Karpas-422 (cell line): ENCODE measurements at regions not wholly inside any gene's neighbourhood (a gene's known extent, or its start where the extent isn't known, plus 50 kb on each side); places are given as distances from the start of the nearest gene placed in this dataset.

Experiments
- DNase-seq: peaks from one replicate; pipeline ENCODE4 v3.0.0-alpha.2; 2015
- H2AFZ ChIP-seq: fragments of 200-600 bp; sonication (generic); 2 replicates; pipeline ENCODE4 v1.6.1; 2014; ENCODE audit warnings: antibody characterized with exemption, low read length, mixed read lengths
- H3K27ac ChIP-seq: fragments of 200-600 bp; sonication (generic); 2 replicates; pipeline ENCODE4 v1.5.1; 2014; ENCODE audit warnings: mild to moderate bottlenecking, low read length, moderate library complexity
- H3K27me3 ChIP-seq: fragments of 200-600 bp; sonication (generic); 2 replicates; pipeline ENCODE4 v1.6.1; 2014; ENCODE audit warnings: low read length, mixed read lengths
- H3K36me3 ChIP-seq: fragments of 200-600 bp; sonication (generic); 2 replicates; pipeline ENCODE4 v1.6.1; 2014; ENCODE audit warnings: low read length, mixed read lengths; ENCODE audit not compliant: insufficient read depth
- H3K4me1 ChIP-seq: fragments of 200-600 bp; sonication (generic); 2 replicates; pipeline ENCODE4 v1.6.1; 2014; ENCODE audit warnings: mild to moderate bottlenecking, low read length, mixed read lengths
- H3K4me2 ChIP-seq: fragments of 200-600 bp; sonication (generic); 2 replicates; pipeline ENCODE4 v1.6.1; 2014; ENCODE audit warnings: low read length, low read depth, mild to moderate bottlenecking; ENCODE audit not compliant: poor library complexity, severe bottlenecking
- H3K4me3 ChIP-seq: fragments of 200-600 bp; sonication (generic); 2 replicates; pipeline ENCODE4 v1.5.1; 2014; ENCODE audit warnings: mild to moderate bottlenecking, antibody characterized with exemption, low read length, mixed read lengths
- H3K79me2 ChIP-seq: fragments of 200-600 bp; sonication (generic); 2 replicates; pipeline ENCODE4 v1.6.1; 2014; ENCODE audit warnings: mild to moderate bottlenecking, low read length, mixed read lengths
- H3K9ac ChIP-seq: fragments of 200-600 bp; sonication (generic); 2 replicates; pipeline ENCODE4 v1.6.0; 2014; ENCODE audit warnings: low read length
- H3K9me2 ChIP-seq: fragments of 200-600 bp; sonication (generic), shearing (Covaris generic); replicated peaks from 2 replicates; pipeline ENCODE4 v1.6.0; 2014; ENCODE audit warnings: mild to moderate bottlenecking, low read length, moderate library complexity; ENCODE audit not compliant: insufficient read depth
- H3K9me3 ChIP-seq: fragments of 300-700, 200-600 bp; sonication (generic); 2 replicates; pipeline ENCODE4 v1.6.1; 2014; ENCODE audit warnings: low read length, mixed read lengths
- H4K20me1 ChIP-seq: fragments of 200-600 bp; sonication (generic); 2 replicates; pipeline ENCODE4 v1.6.1; 2014; ENCODE audit warnings: mild to moderate bottlenecking, antibody characterized with exemption, low read length, low read depth; ENCODE audit not compliant: insufficient read depth

DNA sequence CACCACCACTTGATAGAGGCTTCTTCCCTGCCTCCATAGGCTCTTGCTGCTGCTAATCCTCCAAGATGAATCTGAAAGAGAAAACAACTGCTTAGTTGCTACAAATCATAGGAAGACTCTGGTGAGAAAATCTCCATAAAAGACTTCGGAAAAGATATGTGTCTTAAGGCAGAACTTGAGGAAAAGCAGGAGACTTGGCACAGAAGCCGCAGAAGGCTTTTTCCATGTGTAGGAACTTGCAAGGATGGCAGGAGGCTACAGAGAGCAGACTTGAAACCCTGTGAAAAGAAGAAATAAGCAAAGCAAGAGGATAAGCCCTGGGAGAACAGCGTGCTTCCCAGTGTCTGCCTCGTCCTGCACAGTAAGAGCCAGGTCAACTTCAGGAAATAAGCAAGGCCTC is 128.2 kb upstream of the NDUFV2 start:
- H3K27ac ChIP-seq = no peak overlapping the region
- H3K36me3 ChIP-seq = no peaks in the 10 kb centered on the region
- H2AFZ ChIP-seq = no peak overlapping the region
- H3K9me3 ChIP-seq = no peaks in the 10 kb centered on the region
- H3K4me2 ChIP-seq = no peak overlapping the region
- H3K9me2 ChIP-seq = no peaks in the 10 kb centered on the region
- H3K4me1 ChIP-seq = no peaks in the 10 kb centered on the region
- no peak overlapping the region for H3K9ac ChIP-seq
- DNase-seq = no peak
- no peak overlapping the region for H3K4me3 ChIP-seq
- no peaks in the 10 kb centered on the region for H4K20me1 ChIP-seq
- H3K27me3 ChIP-seq = no peaks in the 10 kb centered on the region
- no peaks in the 10 kb centered on the region for H3K79me2 ChIP-seq

DNA sequence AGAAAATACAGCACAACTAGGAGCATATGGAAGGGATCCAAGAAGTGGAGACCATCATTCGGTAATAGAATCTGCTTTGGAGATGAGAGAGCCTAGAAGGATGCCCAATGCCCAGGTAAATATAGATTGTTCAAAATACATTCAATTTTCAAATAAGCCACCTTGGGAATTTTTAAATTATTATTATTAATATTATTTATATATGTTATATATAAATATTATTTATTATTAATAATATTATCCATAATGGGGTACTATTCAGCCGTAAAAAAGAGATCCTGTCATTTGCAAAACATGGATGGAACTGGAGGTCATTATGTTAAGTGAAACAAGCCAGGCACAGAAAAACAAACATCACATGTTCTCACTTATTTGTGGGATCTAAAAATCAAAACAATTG is 127.8 kb upstream of the NDUFV2 start:
- no peak overlapping the region for H3K4me2 ChIP-seq
- no peak overlapping the region for H2AFZ ChIP-seq
- H3K27ac ChIP-seq = no peak overlapping the region
- no peaks in the 10 kb centered on the region for H3K9me3 ChIP-seq
- H3K36me3 ChIP-seq = no peaks in the 10 kb centered on the region
- no peaks in the 10 kb centered on the region for H3K79me2 ChIP-seq
- H3K27me3 ChIP-seq = no peaks in the 10 kb centered on the region
- no peak overlapping the region for H3K4me3 ChIP-seq
- no peak overlapping the region for H3K9ac ChIP-seq
- no peaks in the 10 kb centered on the region for H3K9me2 ChIP-seq
- no peak for DNase-seq
- H3K4me1 ChIP-seq = no peaks in the 10 kb centered on the region
- no peaks in the 10 kb centered on the region for H4K20me1 ChIP-seq

DNA sequence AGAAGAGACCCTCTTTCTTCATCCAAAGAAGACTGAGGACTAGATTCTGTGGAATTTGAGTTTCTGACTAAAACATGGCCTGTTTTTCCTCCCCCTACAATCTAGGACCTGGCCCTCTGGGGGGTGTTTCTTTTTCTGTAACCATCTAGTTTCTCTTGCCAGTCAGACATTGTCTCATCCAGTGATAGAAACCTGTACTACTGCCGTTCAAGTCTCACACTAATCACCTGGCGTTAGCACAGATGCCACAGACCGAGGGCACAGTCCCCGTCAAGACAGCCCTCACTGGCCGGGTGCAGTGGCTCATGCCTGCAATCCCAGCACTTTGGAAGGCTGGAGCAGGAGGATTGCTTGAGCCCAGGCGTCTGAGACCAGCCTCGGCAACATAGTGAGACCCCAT is 126.9 kb upstream of the NDUFV2 start:
- H3K4me1 ChIP-seq = no peaks in the 10 kb centered on the region
- no peaks in the 10 kb centered on the region for H3K27me3 ChIP-seq
- no peak for DNase-seq
- H4K20me1 ChIP-seq = no peaks in the 10 kb centered on the region
- H3K9me3 ChIP-seq = no peaks in the 10 kb centered on the region
- no peaks in the 10 kb centered on the region for H3K36me3 ChIP-seq
- no peak overlapping the region for H3K27ac ChIP-seq
- H3K9me2 ChIP-seq = no peaks in the 10 kb centered on the region
- H3K4me2 ChIP-seq = no peak overlapping the region
- no peak overlapping the region for H3K9ac ChIP-seq
- no peak overlapping the region for H3K4me3 ChIP-seq
- no peaks in the 10 kb centered on the region for H3K79me2 ChIP-seq
- no peak overlapping the region for H2AFZ ChIP-seq

DNA sequence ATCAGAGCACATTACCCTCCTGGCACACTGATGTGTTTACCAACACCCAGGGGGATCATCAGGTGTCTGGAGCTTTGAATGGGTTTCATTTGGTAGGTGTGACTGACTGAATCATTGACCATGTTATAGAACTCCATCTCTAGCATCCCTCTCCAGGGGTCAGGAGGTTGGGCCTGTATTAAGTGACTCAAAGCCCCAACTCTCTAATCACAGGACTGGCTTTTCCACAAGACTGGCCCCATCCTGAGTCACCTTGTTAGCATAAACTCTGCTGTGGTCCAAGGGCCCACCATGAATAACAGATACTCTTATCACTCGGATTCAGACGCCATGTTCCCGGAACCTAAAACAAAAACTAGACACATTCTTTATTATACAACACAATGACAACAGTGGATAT is 125.9 kb upstream of the NDUFV2 start:
- Histone ChIP-seq H3K9me3 (no peaks in the 10 kb centered on the region), H2AFZ (no peak overlapping the region), H3K4me2 (no peak overlapping the region), H3K36me3 (no peaks in the 10 kb centered on the region), H3K9ac (no peak overlapping the region), H3K4me3 (no peak overlapping the region), H3K27me3 (no peaks in the 10 kb centered on the region), H3K79me2 (no peaks in the 10 kb centered on the region), H3K4me1 (no peaks in the 10 kb centered on the region), H4K20me1 (no peaks in the 10 kb centered on the region), H3K9me2 (no peaks in the 10 kb centered on the region), H3K27ac (no peak overlapping the region)
- no peak for DNase-seq

DNA sequence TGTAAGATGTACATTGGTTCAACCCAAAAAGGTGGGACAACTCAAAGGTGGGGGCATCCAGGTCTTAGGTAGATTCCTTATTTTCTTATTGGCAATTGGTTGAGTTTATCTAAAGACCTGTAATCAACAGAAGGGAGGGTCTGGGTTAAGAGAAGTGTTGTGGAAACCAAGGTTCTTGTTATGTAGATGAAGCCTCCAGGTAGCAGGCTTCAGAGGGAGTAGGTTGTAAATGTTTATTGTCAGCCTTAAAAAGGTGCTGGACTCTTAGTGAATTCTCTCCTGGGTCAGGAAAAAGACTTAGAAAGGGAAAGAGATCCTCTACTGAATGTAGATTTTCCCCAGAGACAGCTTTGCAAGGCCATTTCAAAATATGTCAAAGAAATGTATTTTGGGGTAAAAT is 125.3 kb upstream of the NDUFV2 start:
- Histone ChIP-seq H4K20me1 (no peaks in the 10 kb centered on the region), H3K9me3 (no peaks in the 10 kb centered on the region), H3K79me2 (no peaks in the 10 kb centered on the region), H3K27ac (no peak overlapping the region), H3K4me1 (no peaks in the 10 kb centered on the region), H3K27me3 (no peaks in the 10 kb centered on the region), H2AFZ (no peak overlapping the region), H3K36me3 (no peaks in the 10 kb centered on the region), H3K4me2 (no peak overlapping the region), H3K9ac (no peak overlapping the region), H3K9me2 (no peaks in the 10 kb centered on the region), H3K4me3 (no peak overlapping the region)
- no peak for DNase-seq

DNA sequence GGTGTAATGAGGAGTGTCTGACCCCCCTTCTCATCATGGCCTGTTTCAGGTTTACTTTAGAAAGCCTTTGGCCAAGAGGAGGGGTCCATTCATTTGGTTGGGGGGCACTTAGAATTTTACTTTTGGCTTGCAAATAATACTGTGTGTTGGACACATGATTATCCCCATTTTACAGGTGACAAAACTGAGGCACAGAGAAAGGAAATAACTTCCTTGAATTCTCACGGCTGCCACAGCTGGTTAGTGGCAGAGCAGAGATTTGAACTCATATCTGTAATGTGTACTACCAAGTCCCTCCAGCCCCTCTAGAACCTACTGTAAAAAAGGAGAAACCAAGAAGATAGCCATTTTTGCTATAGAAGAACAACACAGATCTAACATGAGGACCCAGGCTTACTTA is 124.8 kb upstream of the NDUFV2 start:
- no peak for DNase-seq

DNA sequence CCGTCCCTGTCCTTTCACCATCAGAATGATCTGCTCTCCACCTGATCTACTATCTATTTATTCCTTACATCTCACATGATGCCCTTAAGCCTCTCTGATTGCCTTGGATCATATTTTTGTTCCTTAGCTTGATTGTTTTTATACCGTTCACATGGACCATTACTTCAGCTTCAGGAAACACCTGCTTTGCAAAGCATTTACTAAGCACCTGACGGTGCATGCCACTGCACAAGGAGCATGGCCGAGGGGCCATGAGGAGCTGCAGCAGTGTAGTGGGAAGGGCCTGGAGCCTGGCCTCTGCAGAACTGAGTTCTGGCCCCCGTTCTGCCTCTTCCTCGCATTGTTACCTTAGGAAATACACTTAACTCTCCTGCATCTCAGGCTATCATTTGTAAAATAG is 124.1 kb upstream of the NDUFV2 start:
- no peak overlapping the region for H2AFZ ChIP-seq
- no peaks in the 10 kb centered on the region for H3K4me1 ChIP-seq
- no peak overlapping the region for H3K4me2 ChIP-seq
- DNase-seq = no peak
- no peaks in the 10 kb centered on the region for H4K20me1 ChIP-seq
- no peaks in the 10 kb centered on the region for H3K27me3 ChIP-seq
- no peak overlapping the region for H3K27ac ChIP-seq
- no peaks in the 10 kb centered on the region for H3K9me2 ChIP-seq
- no peaks in the 10 kb centered on the region for H3K9me3 ChIP-seq
- H3K79me2 ChIP-seq = no peaks in the 10 kb centered on the region
- H3K36me3 ChIP-seq = no peaks in the 10 kb centered on the region
- no peak overlapping the region for H3K4me3 ChIP-seq
- no peak overlapping the region for H3K9ac ChIP-seq

More for the DNA sequence above, 124.8 kb upstream of the NDUFV2 start:
- H4K20me1 ChIP-seq = no peaks in the 10 kb centered on the region
- no peak overlapping the region for H3K9ac ChIP-seq
- H3K79me2 ChIP-seq = no peaks in the 10 kb centered on the region
- H3K4me2 ChIP-seq = no peak overlapping the region
- no peak overlapping the region for H3K4me3 ChIP-seq
- no peaks in the 10 kb centered on the region for H3K36me3 ChIP-seq
- no peak overlapping the region for H2AFZ ChIP-seq
- H3K9me2 ChIP-seq = no peaks in the 10 kb centered on the region
- no peak overlapping the region for H3K27ac ChIP-seq
- H3K4me1 ChIP-seq = no peaks in the 10 kb centered on the region
- no peaks in the 10 kb centered on the region for H3K27me3 ChIP-seq
- no peaks in the 10 kb centered on the region for H3K9me3 ChIP-seq

DNA sequence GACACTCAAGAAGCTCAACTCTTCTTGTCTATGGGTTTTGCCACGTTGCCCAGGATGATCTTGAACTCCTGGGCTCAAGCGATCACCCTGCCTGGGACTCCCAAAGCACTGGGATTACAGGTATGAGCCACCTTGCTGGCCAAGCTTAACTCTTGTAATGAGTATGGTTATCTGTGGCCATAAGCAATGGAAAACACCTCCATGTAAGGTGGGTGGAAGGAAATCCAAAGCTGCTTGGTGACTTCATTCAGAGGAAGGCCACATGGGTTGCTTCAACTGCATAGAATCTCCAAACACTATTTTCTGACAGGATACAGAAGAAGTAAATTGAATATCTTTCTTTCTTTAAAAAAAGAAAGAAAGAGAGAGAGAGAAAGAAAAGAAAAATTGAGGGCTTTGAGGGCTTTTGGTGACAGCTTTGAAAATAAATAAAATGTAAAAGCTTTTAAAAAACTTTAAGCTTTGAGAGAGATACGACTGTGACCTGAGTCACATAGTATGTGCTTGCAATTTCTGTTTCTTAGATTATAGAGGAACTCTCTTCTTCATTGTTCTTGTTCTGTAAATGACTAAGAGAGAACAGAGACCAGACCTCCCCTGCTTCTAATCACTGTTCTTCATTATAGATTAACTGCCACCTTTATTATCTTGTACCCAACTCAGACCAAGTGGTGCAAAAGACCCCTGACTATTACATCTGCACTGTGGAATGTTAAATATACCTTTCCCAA is 123.1 kb upstream of the NDUFV2 start:
- H4K20me1 ChIP-seq = no peaks in the 10 kb centered on the region
- H3K36me3 ChIP-seq = no peaks in the 10 kb centered on the region
- H3K9ac ChIP-seq = no peak overlapping the region
- no peaks in the 10 kb centered on the region for H3K27me3 ChIP-seq
- no peaks in the 10 kb centered on the region for H3K79me2 ChIP-seq
- no peaks in the 10 kb centered on the region for H3K9me3 ChIP-seq
- no peaks in the 10 kb centered on the region for H3K9me2 ChIP-seq
- no peak overlapping the region for H3K4me3 ChIP-seq
- no peak overlapping the region for H3K4me2 ChIP-seq
- no peak for DNase-seq
- no peak overlapping the region for H2AFZ ChIP-seq
- no peak overlapping the region for H3K27ac ChIP-seq
- H3K4me1 ChIP-seq = no peaks in the 10 kb centered on the region

DNA sequence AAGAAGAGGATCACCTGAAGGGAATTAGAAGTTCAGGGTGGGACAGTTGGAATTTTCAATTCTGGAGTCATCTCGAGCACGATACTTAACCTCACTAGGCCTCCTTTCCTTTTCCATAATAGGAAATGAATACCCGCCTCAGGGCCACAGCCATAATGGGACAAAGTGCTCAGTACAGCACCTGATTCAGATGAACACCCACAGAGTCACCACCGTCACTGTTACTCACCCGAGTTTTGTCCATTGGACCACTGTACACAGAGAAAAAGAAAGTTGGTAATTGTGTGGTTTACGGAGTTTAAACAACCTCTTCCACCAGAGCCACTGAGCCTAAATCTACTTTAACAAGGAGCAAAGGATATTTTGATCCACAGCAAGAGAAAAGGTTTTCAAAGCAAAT is 122.0 kb upstream of the NDUFV2 start:
- Histone ChIP-seq H3K9ac (no peak overlapping the region), H3K9me2 (no peaks in the 10 kb centered on the region), H3K27me3 (no peaks in the 10 kb centered on the region), H3K27ac (no peak overlapping the region), H3K4me3 (no peak overlapping the region), H2AFZ (no peak overlapping the region), H3K4me1 (no peaks in the 10 kb centered on the region), H3K4me2 (no peak overlapping the region), H3K9me3 (no peaks in the 10 kb centered on the region), H4K20me1 (no peaks in the 10 kb centered on the region), H3K79me2 (no peaks in the 10 kb centered on the region), H3K36me3 (no peaks in the 10 kb centered on the region)
- no peak for DNase-seq
